ENCODE measurements at regions not wholly inside any gene's neighbourhood (a gene's known extent, or its start where the extent isn't known, plus 50 kb on each side); places are given as distances from the start of the nearest gene placed in this dataset.

DNA sequence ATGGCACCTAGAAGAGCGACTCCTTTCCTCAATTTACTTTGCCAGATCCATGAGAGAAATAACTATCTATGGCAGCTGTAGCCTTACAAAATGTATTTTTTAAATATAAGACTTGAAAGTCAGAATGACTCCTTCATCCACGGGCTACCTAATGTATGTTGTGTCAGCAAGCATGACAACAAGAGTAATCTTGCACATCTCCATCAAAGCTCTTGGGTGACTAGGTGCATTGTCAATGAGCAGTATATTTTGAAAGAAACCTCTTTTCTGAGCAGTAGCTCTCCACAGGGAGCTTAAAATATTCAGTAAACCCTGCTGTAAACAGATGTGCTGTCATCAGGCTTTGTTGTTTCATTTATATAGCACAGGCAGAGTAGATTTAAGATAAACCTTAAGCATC, 757.2 kb upstream of the PHF14 start:
- Histone ChIP-seq H3K79me2 (ENCODE audit: low read depth) (no peaks in the 10 kb centered on the region), H3K4me3 (no peak overlapping the region), H3K36me3 (no peaks in the 10 kb centered on the region), H3K27me3 (no peaks in the 10 kb centered on the region), H3K9ac (no peak overlapping the region), H3F3A (ENCODE audit: low read depth) (no peaks in the 10 kb centered on the region), H3K27ac (no peak overlapping the region), H3K4me1 (no peaks in the 10 kb centered on the region), H3K9me3 (ENCODE audit: low read depth) (no peaks in the 10 kb centered on the region), H2AFZ (replicated peaks) (no peak overlapping the region), H3K4me2 (no peak overlapping the region), H4K20me1 (ENCODE audit: low read depth) (no peaks in the 10 kb centered on the region)
- Mint-ChIP-seq H3K9me3 (no peaks in the 10 kb centered on the region), H3K27me3 (ENCODE audit: insufficient read depth, low read depth) (peaks cover 2% of the 10 kb centered on the region), H3K27ac (no peak overlapping the region), H3K4me3 (no peak overlapping the region), H3K4me1 (no peaks in the 10 kb centered on the region), H3K36me3 (no peaks in the 10 kb centered on the region)
- TF ChIP-seq EZH2 (IDR thresholded peaks at IDR 0.05) (no peak), EZH2phosphoT487 (IDR thresholded peaks at IDR 0.05) (no peak), CTCF (IDR thresholded peaks at IDR 0.05) (no peak)
- no peak for DNase-seq (ENCODE audit: low spot score)

GRCh38 chr7:10221084-10221483, 752.6 kb upstream of the PHF14 start:
- no peaks in the 10 kb centered on the region for H3K27me3 ChIP-seq
- H2AFZ ChIP-seq (replicated peaks) = no peak overlapping the region
- no peak overlapping the region for H3K27ac ChIP-seq
- no peaks in the 10 kb centered on the region for H3K79me2 ChIP-seq (ENCODE audit: low read depth)
- Mint-ChIP-seq H3K36me3 (no peaks in the 10 kb centered on the region), H3K27ac (no peak overlapping the region), H3K4me3 (no peak overlapping the region), H3K4me1 (peaks cover 4% of the 10 kb centered on the region), H3K27me3 (ENCODE audit: insufficient read depth, low read depth) (no peaks in the 10 kb centered on the region), H3K9me3 (no peaks in the 10 kb centered on the region)
- H3K9me3 ChIP-seq (ENCODE audit: low read depth) = no peaks in the 10 kb centered on the region
- no peak overlapping the region for H3K9ac ChIP-seq
- no peak overlapping the region for H3K4me2 ChIP-seq
- DNase-seq (ENCODE audit: low spot score) = no peak
- no peak overlapping the region for H3K4me3 ChIP-seq
- H3K36me3 ChIP-seq = no peaks in the 10 kb centered on the region
- H3K4me1 ChIP-seq = peaks cover 6% of the 10 kb centered on the region
- no peaks in the 10 kb centered on the region for H4K20me1 ChIP-seq (ENCODE audit: low read depth)
- TF ChIP-seq EZH2phosphoT487 (IDR thresholded peaks at IDR 0.05) (no peak), EZH2 (IDR thresholded peaks at IDR 0.05) (no peak)
- H3F3A ChIP-seq (ENCODE audit: low read depth) = no peaks in the 10 kb centered on the region

DNA sequence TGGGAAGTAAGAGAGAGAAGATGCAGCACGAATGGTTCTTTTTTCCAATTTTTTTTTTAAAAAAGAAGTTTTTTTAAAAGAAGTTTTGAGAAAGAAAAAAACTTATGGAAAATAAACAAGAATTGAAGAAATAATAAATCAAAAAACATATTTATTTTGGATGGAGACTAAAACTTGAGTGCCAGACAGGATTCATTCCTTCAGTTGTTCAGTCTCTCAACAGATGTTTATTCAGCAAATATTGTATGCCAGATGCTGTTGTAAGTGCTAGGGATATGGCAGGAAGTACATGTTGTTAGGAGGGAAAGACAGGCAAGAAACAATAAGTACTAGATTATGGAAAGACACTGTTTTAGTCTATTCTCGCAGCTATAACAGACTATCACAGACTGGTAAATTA, 750.7 kb upstream of the PHF14 start:
- H3K36me3 ChIP-seq = no peaks in the 10 kb centered on the region
- no peak overlapping the region for H3K27ac ChIP-seq
- no peaks in the 10 kb centered on the region for H4K20me1 ChIP-seq (ENCODE audit: low read depth)
- H3K4me3 ChIP-seq = no peak overlapping the region
- H2AFZ ChIP-seq (replicated peaks) = no peak overlapping the region
- H3K4me2 ChIP-seq = no peak overlapping the region
- Mint-ChIP-seq H3K27ac (no peak overlapping the region), H3K27me3 (ENCODE audit: insufficient read depth, low read depth) (no peaks in the 10 kb centered on the region), H3K9me3 (no peaks in the 10 kb centered on the region), H3K4me1 (peaks cover 4% of the 10 kb centered on the region), H3K4me3 (no peak overlapping the region), H3K36me3 (no peaks in the 10 kb centered on the region)
- DNase-seq (ENCODE audit: low spot score) = no peak
- H3K9ac ChIP-seq = no peak overlapping the region
- no peaks in the 10 kb centered on the region for H3K79me2 ChIP-seq (ENCODE audit: low read depth)
- peaks cover 6% of the 10 kb centered on the region for H3K4me1 ChIP-seq
- H3K9me3 ChIP-seq (ENCODE audit: low read depth) = no peaks in the 10 kb centered on the region
- H3K27me3 ChIP-seq = no peaks in the 10 kb centered on the region
- no peak for TF ChIP-seq CTCF (IDR thresholded peaks at IDR 0.05)
- TF ChIP-seq EZH2phosphoT487 (IDR thresholded peaks at IDR 0.05) = no peak
- TF ChIP-seq EZH2 (IDR thresholded peaks at IDR 0.05) = no peak
- H3F3A ChIP-seq (ENCODE audit: low read depth) = no peaks in the 10 kb centered on the region

GRCh38 chr7:10225275-10225674, 748.4 kb upstream of the PHF14 start:
- no peaks in the 10 kb centered on the region for H3K36me3 ChIP-seq
- TF ChIP-seq EZH2 (IDR thresholded peaks at IDR 0.05) = no peak
- no peaks in the 10 kb centered on the region for H3K27me3 Mint-ChIP-seq (ENCODE audit: insufficient read depth, low read depth)
- H3K9me3 Mint-ChIP-seq = peaks cover 3% of the 10 kb centered on the region
- peak; percentile 26 for DNase-seq (ENCODE audit: low spot score)
- H3F3A ChIP-seq (ENCODE audit: low read depth) = no peaks in the 10 kb centered on the region
- no peaks in the 10 kb centered on the region for H3K79me2 ChIP-seq (ENCODE audit: low read depth)
- no peaks in the 10 kb centered on the region for H3K27me3 ChIP-seq
- no peak overlapping the region for H3K4me2 ChIP-seq
- no peak overlapping the region for H3K4me3 Mint-ChIP-seq
- H3K4me1 Mint-ChIP-seq = peaks cover 4% of the 10 kb centered on the region
- H3K9me3 ChIP-seq (ENCODE audit: low read depth) = no peaks in the 10 kb centered on the region
- no peak overlapping the region for H3K9ac ChIP-seq
- no peak overlapping the region for H3K27ac ChIP-seq
- no peak overlapping the region for H3K27ac Mint-ChIP-seq
- H2AFZ ChIP-seq (replicated peaks) = no peak overlapping the region
- H4K20me1 ChIP-seq (ENCODE audit: low read depth) = no peaks in the 10 kb centered on the region
- no peak overlapping the region for H3K4me3 ChIP-seq
- peaks cover 6% of the 10 kb centered on the region for H3K4me1 ChIP-seq
- no peaks in the 10 kb centered on the region for H3K36me3 Mint-ChIP-seq
